NB4 (cell line): ENCODE measurements at regions not wholly inside any gene's neighbourhood (a gene's known extent, or its start where the extent isn't known, plus 50 kb on each side); places are given as distances from the start of the nearest gene placed in this dataset.

Source experiments
- MYC ChIP-seq: IDR thresholded peaks from 2 replicates; pipeline ENCODE4 v1.6.1; 2011; ENCODE audit warnings: low read depth, low read length
- POLR2A ChIP-seq: IDR thresholded peaks from 2 replicates; pipeline ENCODE4 v1.6.1; 2011; ENCODE audit warnings: mild to moderate bottlenecking; ENCODE audit not compliant: insufficient read length; ENCODE audit errors: extremely low read depth
- TF ChIP-seq, protein P1 (sequence below): IDR thresholded peaks from one replicate; pipeline ENCODE4 v1.5.1; 2012; ENCODE audit warnings: low read depth, low read length
- TF ChIP-seq, protein P2 (sequence below): IDR thresholded peaks from 2 replicates; pipeline ENCODE4 v1.6.1; 2011; ENCODE audit warnings: low read depth, low read length

DNA sequence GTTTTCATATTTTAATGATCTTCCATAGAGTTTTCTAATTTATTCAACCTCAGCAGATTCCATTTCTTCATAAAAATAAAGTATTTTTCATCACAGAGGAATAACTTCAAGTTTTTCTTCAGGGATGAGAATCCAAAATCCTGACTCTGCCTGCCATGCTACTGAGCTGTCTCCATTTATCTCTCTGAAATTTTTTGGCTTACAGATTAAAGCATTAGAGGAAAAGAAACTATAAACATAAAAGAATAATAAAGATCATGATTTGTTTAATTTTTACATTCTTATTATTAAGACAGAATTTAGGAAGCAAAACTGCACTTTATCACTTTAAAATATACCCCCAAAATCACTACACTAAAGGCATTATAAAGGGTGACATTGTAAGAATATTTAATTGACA lies 301.8 kb upstream of the NFE2L3 start:
- TF ChIP-seq POLR2A (no peak), MYC (no peak)
- TF ChIP-seq, protein P1, sequence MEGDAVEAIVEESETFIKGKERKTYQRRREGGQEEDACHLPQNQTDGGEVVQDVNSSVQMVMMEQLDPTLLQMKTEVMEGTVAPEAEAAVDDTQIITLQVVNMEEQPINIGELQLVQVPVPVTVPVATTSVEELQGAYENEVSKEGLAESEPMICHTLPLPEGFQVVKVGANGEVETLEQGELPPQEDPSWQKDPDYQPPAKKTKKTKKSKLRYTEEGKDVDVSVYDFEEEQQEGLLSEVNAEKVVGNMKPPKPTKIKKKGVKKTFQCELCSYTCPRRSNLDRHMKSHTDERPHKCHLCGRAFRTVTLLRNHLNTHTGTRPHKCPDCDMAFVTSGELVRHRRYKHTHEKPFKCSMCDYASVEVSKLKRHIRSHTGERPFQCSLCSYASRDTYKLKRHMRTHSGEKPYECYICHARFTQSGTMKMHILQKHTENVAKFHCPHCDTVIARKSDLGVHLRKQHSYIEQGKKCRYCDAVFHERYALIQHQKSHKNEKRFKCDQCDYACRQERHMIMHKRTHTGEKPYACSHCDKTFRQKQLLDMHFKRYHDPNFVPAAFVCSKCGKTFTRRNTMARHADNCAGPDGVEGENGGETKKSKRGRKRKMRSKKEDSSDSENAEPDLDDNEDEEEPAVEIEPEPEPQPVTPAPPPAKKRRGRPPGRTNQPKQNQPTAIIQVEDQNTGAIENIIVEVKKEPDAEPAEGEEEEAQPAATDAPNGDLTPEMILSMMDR = no peak
- TF ChIP-seq, protein P2, sequence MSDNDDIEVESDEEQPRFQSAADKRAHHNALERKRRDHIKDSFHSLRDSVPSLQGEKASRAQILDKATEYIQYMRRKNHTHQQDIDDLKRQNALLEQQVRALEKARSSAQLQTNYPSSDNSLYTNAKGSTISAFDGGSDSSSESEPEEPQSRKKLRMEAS = no peak
